Prostate gland (tissue), 2 donors: ENCODE measurements at regions not wholly inside any gene's neighbourhood (a gene's known extent, or its start where the extent isn't known, plus 50 kb on each side); places are given as distances from the start of the nearest gene placed in this dataset.

Source experiments
- CTCF ChIP-seq, 4 experiments: fragments of 200-600 bp in 2 of 4; fragments of 450-650 bp in 2 of 4; sonication (generic) in 2 of 4; IDR thresholded peaks; 1 replicate in 3 of 4; 2 replicates in 1 of 4; pipeline ENCODE4 v1.5.1; 2016 to 2019; ENCODE audit warnings: antibody characterized with exemption in 4 of 4, mild to moderate bottlenecking in 2 of 4, moderate library complexity in 2 of 4
- POLR2AphosphoS5 ChIP-seq: sonication (generic); formaldehyde crosslinking; IDR thresholded peaks from one replicate; pipeline ENCODE4 v1.6.1; 2017; ENCODE audit warnings: antibody characterized with exemption

GRCh38 chr6:76790045-76790796 lies 673.1 kb downstream of the HTR1B start:
- no peak for TF ChIP-seq POLR2AphosphoS5
- no peak for TF ChIP-seq CTCF (IDR thresholded peaks at IDR 0.05)
